Body of pancreas (tissue), 4 donors: ENCODE measurements at regions not wholly inside any gene's neighbourhood (a gene's known extent, or its start where the extent isn't known, plus 50 kb on each side); places are given as distances from the start of the nearest gene placed in this dataset.

Experiments
- CTCF ChIP-seq, 7 experiments: fragments of 450-650 bp in 4 of 7; fragments of 200-600 bp in 3 of 7; sonication (generic) in 3 of 7; IDR thresholded peaks; one replicate each; pipeline ENCODE4 v1.5.1; 2016 to 2019; ENCODE audit warnings: antibody characterized with exemption in 7 of 7
- POLR2A ChIP-seq, 3 donors: fragments of 450-650 bp; IDR thresholded peaks; one replicate each; pipeline ENCODE4 v1.6.1; 2016; ENCODE audit warnings: antibody characterized with exemption in 3 of 3, mild to moderate bottlenecking in 2 of 3

GRCh38 chr6:43871284-43871683, 101.3 kb downstream of the VEGFA start:
- no peak for TF ChIP-seq CTCF (IDR thresholded peaks at IDR 0.05)
- no peak for TF ChIP-seq POLR2A (IDR thresholded peaks at IDR 0.05)
